ENCODE measurements at regions not wholly inside any gene's neighbourhood (a gene's known extent, or its start where the extent isn't known, plus 50 kb on each side); places are given as distances from the start of the nearest gene placed in this dataset.

DNA sequence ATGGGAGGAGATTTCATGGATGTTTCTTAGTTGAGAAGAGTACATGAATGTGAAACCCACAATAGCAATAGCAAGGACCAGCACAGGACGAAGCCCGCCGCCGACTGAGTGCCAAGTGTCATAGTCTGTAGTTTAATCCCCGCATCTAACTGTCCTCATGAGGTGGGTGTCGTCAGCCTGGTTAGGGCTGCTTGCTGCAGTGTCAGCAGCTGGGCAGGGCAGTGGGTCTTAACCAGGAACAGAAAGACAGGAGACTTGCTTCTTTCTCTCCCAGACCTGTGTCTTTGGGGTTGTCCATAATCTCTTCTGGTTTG lies 146.6 kb downstream of the VAPA start:
- Histone ChIP-seq H3K4me3 (ENCODE audit: low read length in 3 of 3) (no peak overlapping the region), H3K27ac (ENCODE audit: low read depth in 2 of 2, low read length in 2 of 2) (no peak overlapping the region)
- intact Hi-C loops (cut with DNase I): no loop called here

DNA sequence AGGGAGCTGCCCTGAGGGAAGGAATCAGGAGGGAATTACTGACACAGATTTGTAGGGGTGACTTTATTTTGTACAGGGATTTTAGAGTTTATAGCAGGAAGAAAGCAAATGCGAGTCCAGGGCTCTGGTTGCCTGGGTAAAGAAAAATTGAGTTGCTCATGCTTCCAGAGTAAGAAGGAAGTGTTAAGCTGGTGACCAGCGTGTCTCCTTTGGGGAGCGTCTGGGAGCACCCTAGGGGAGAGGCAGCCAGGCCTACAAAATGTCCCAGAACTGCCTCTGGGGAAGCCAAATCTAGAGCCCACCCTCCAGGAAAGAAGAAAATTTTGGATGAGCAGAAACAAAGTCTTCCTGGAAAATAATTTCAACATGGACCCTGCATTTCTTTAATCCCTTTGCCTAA lies 147.0 kb downstream of the VAPA start:
- intact Hi-C loops (cut with DNase I): no loop called here
- no peak overlapping the region for H3K4me3 ChIP-seq (ENCODE audit: low read length in 3 of 3)
- DNase-seq: peak in 1 of 5 donors; percentile 14
- TF ChIP-seq, protein P1, sequence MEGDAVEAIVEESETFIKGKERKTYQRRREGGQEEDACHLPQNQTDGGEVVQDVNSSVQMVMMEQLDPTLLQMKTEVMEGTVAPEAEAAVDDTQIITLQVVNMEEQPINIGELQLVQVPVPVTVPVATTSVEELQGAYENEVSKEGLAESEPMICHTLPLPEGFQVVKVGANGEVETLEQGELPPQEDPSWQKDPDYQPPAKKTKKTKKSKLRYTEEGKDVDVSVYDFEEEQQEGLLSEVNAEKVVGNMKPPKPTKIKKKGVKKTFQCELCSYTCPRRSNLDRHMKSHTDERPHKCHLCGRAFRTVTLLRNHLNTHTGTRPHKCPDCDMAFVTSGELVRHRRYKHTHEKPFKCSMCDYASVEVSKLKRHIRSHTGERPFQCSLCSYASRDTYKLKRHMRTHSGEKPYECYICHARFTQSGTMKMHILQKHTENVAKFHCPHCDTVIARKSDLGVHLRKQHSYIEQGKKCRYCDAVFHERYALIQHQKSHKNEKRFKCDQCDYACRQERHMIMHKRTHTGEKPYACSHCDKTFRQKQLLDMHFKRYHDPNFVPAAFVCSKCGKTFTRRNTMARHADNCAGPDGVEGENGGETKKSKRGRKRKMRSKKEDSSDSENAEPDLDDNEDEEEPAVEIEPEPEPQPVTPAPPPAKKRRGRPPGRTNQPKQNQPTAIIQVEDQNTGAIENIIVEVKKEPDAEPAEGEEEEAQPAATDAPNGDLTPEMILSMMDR (IDR thresholded peaks at IDR 0.05; ENCODE audit: borderline replicate concordance, extremely low read depth, insufficient read depth): no peak
- no peaks in the 10 kb centered on the region for H3K36me3 ChIP-seq (ENCODE audit: control insufficient read depth in 2 of 3, insufficient read depth in 3 of 3, low read length in 3 of 3)
- no peak for FAIRE-seq
- no peaks in the 10 kb centered on the region for H3K9me3 ChIP-seq (ENCODE audit: control insufficient read depth in 2 of 3, insufficient read depth in 1 of 3, low read length in 3 of 3)
- no peak overlapping the region for H3K9ac ChIP-seq (ENCODE audit: low read length in 3 of 3)
- no peak overlapping the region for H3K27ac ChIP-seq (ENCODE audit: low read depth in 2 of 2, low read length in 2 of 2)
- H3K4me1 ChIP-seq (ENCODE audit: control insufficient read depth in 2 of 3, insufficient read depth in 2 of 3, low read depth in 1 of 3, low read length in 3 of 3): peaks cover 0 to 7% (median 6%) of the 10 kb centered on the region in 3 donors
- H3K27me3 ChIP-seq (ENCODE audit: control insufficient read depth, insufficient read depth, low read length): no peaks in the 10 kb centered on the region

More for the DNA sequence above, 146.6 kb downstream of the VAPA start:
- Histone ChIP-seq H3K36me3 (ENCODE audit: control insufficient read depth in 2 of 3, insufficient read depth in 3 of 3, low read length in 3 of 3) (no peaks in the 10 kb centered on the region), H3K9ac (ENCODE audit: low read length in 3 of 3) (no peak overlapping the region), H3K27me3 (ENCODE audit: control insufficient read depth, insufficient read depth, low read length) (no peaks in the 10 kb centered on the region), H3K4me1 (ENCODE audit: control insufficient read depth in 2 of 3, insufficient read depth in 2 of 3, low read depth in 1 of 3, low read length in 3 of 3) (peaks cover 0 to 7% (median 6%) of the 10 kb centered on the region in 3 donors), H3K9me3 (ENCODE audit: control insufficient read depth in 2 of 3, insufficient read depth in 1 of 3, low read length in 3 of 3) (no peaks in the 10 kb centered on the region)
- peak in 1 of 5 donors; percentile 43 for DNase-seq
- no peak for FAIRE-seq
- TF ChIP-seq, protein P1 (IDR thresholded peaks at IDR 0.05; ENCODE audit: borderline replicate concordance, extremely low read depth, insufficient read depth): no peak

DNA sequence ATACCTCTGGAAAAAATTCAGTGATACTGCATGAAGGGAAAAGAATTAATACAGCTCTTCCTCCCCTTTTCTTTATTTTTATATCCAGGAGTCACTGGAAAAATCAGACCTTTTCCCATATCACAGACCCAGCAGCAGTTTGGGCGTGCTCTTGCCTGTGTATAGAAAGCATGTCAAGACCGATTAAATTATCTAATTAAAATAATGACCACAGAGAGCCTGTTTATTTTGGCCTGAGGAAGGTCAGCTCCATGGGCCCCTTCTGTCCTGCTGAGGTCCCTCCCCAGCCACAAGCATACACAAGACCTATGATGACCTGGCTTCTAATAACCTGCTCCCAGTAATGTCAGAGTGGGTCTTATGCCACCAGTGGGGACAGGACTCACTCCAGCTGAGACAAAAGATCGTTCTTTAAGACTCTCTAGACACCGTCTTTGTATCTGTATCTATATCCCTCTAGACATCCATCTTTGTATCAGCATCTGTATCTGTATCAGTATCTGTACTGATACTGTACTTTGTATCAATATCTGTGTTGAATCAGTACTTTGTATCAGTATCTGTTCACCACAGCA lies 147.8 kb downstream of the VAPA start:
- H3K4me3 ChIP-seq (ENCODE audit: low read length in 3 of 3): no peak overlapping the region
- H3K4me1 ChIP-seq (ENCODE audit: control insufficient read depth in 2 of 3, insufficient read depth in 2 of 3, low read depth in 1 of 3, low read length in 3 of 3): peaks cover 0 to 7% (median 6%) of the 10 kb centered on the region in 3 donors
- H3K36me3 ChIP-seq (ENCODE audit: control insufficient read depth in 2 of 3, insufficient read depth in 3 of 3, low read length in 3 of 3): no peaks in the 10 kb centered on the region
- FAIRE-seq (no peak), DNase-seq (peak in 1 of 5 donors; percentile 9)
- H3K27me3 ChIP-seq (ENCODE audit: control insufficient read depth, insufficient read depth, low read length): no peaks in the 10 kb centered on the region
- TF ChIP-seq, protein P1 (IDR thresholded peaks at IDR 0.05; ENCODE audit: borderline replicate concordance, extremely low read depth, insufficient read depth): no peak
- intact Hi-C loops (cut with DNase I): no loop called here
- H3K9ac ChIP-seq (ENCODE audit: low read length in 3 of 3): no peak overlapping the region
- no peaks in the 10 kb centered on the region for H3K9me3 ChIP-seq (ENCODE audit: control insufficient read depth in 2 of 3, insufficient read depth in 1 of 3, low read length in 3 of 3)
- no peak overlapping the region for H3K27ac ChIP-seq (ENCODE audit: low read depth in 2 of 2, low read length in 2 of 2)

Data from kidney (tissue), 13 donors.